H1 (cell line): ENCODE measurements at regions not wholly inside any gene's neighbourhood (a gene's known extent, or its start where the extent isn't known, plus 50 kb on each side); places are given as distances from the start of the nearest gene placed in this dataset.

ENCODE experiments used
- ASH2L ChIP-seq: fragments of 200-600, 300-600 bp; sonication (generic); IDR thresholded peaks from one replicate; pipeline ENCODE4 v1.7.1; 2017; ENCODE audit warnings: low read length
- EZH2 ChIP-seq: fragments of 200-600 bp; sonication (generic); IDR thresholded peaks from 2 replicates; pipeline ENCODE4 v1.7.1; 2012; ENCODE audit warnings: low read depth, mild to moderate bottlenecking, moderate library complexity, low read length, inconsistent platforms; ENCODE audit not compliant: severe bottlenecking
- KDM1A ChIP-seq: fragments of 200-600, 300-600 bp; sonication (generic); IDR thresholded peaks from 2 replicates; pipeline ENCODE4 v1.7.1; 2016; ENCODE audit warnings: mild to moderate bottlenecking, low read length, borderline replicate concordance
- RXRA ChIP-seq: IDR thresholded peaks from 2 replicates; pipeline ENCODE4 v1.6.1; 2011; ENCODE audit warnings: low read depth, mild to moderate bottlenecking, low read length, moderate library complexity; ENCODE audit not compliant: insufficient read depth
- SAP30 ChIP-seq: fragments of 300-600 bp; sonication (generic); IDR thresholded peaks from 2 replicates; pipeline ENCODE4 v1.7.1; 2012; ENCODE audit warnings: low read length, moderate library complexity, mild to moderate bottlenecking, inconsistent platforms; ENCODE audit not compliant: insufficient read depth, insufficient replicate concordance
- SP4 ChIP-seq: IDR thresholded peaks from 2 replicates; pipeline ENCODE4 v1.6.1; 2012; ENCODE audit warnings: low read length, inconsistent platforms
- TF ChIP-seq, protein P1 (sequence below): IDR thresholded peaks from 2 replicates; pipeline ENCODE4 v1.6.1; 2012; ENCODE audit warnings: inconsistent platforms

DNA sequence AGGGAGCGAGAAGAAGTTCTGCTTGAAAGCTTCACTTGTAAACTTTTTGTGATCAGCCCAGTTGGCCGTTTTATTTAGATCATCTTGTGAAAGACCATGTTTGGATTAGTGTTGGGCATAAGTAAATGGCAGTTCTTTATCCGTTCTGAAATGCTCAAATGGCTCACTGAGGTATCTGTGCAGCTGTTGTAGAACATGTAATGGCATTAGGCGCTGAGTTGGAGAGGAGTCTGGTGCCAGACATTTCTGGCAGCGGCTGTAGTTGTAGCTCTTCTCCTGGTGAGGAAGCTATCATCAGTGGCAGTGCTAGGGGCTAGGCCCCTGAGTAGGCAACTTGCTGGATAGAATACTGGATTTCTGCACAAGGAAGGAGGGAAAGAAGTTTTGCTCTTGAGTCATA lies 321.6 kb downstream of the LMO4 start (continued):
- no peak for TF ChIP-seq SAP30
- no peak for TF ChIP-seq ASH2L
- no peak for TF ChIP-seq RXRA
- TF ChIP-seq, protein P1, sequence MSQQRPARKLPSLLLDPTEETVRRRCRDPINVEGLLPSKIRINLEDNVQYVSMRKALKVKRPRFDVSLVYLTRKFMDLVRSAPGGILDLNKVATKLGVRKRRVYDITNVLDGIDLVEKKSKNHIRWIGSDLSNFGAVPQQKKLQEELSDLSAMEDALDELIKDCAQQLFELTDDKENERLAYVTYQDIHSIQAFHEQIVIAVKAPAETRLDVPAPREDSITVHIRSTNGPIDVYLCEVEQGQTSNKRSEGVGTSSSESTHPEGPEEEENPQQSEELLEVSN: no peak
- no peak for TF ChIP-seq KDM1A
- TF ChIP-seq SP4: no peak
- no peak for TF ChIP-seq EZH2
- TF ChIP-seq, all 59 proteins: peak for 0
